Endothelial cell of umbilical vein (primary cell): ENCODE measurements at regions not wholly inside any gene's neighbourhood (a gene's known extent, or its start where the extent isn't known, plus 50 kb on each side); places are given as distances from the start of the nearest gene placed in this dataset.

ENCODE experiments used
- BruUV-seq: library from RNA; stranded (reverse); fragments of 400-500 nt; replicated peaks from 2 replicates; lab custom pipeline; 2021; lab: Mats Ljungman, UMichigan
- CTCF ChIA-PET: fragments of 300-600, 350-600 bp; sonication (Branson Sonifier 250); formaldehyde crosslinking; loops from one replicate; lab custom pipeline; 2021; ENCODE audit warnings: antibody characterized with exemption, inconsistent platforms; lab: Charles Lee
- POLR2A ChIA-PET: fragments of 300-600, 350-600 bp; sonication (Branson Sonifier 250); formaldehyde crosslinking; loops from one replicate; lab custom pipeline; 2021; ENCODE audit warnings: antibody characterized with exemption, inconsistent platforms; lab: Charles Lee
- DNase-seq: peaks from one replicate; pipeline ENCODE4 v3.0.0-alpha.2; 2011; ENCODE audit warnings: low read depth, low spot score
- FAIRE-seq: peaks from 2 replicates; lab custom pipeline; 2011; peaks lifted over from hg19 to GRCh38; lab: Jason Lieb, UNC
- H2AFZ ChIP-seq: 2 replicates; pipeline ENCODE4 v1.6.0; 2012; ENCODE audit warnings: low read depth, low read length, control low read depth, inconsistent platforms
- H3K27ac ChIP-seq: 2 replicates; pipeline ENCODE4 v1.5.1; 2011; ENCODE audit warnings: low read depth, mild to moderate bottlenecking, control low read depth, low read length, moderate library complexity; ENCODE audit not compliant: insufficient read depth
- H3K27me3 ChIP-seq, 2 experiments: 2 replicates each; pipeline versions ENCODE4 v1.6.0 to v1.6.1; 2011; ENCODE audit warnings: low read length in 2 of 2, mixed read lengths in 1 of 2; ENCODE audit not compliant: control insufficient read depth in 2 of 2, insufficient read depth in 2 of 2
- H3K36me3 ChIP-seq, 2 experiments: 2 replicates in 1 of 2; 3 replicates in 1 of 2; pipeline ENCODE4 v1.5.1; 2011; ENCODE audit warnings: low read length in 2 of 2, mild to moderate bottlenecking in 1 of 2, moderate library complexity in 1 of 2; ENCODE audit not compliant: control insufficient read depth in 2 of 2, insufficient read depth in 2 of 2; ENCODE audit errors: extremely low read depth in 1 of 2
- H3K4me1 ChIP-seq: 3 replicates; pipeline ENCODE4 v1.5.1; 2011; ENCODE audit warnings: mild to moderate bottlenecking, low read length; ENCODE audit not compliant: control insufficient read depth, insufficient read depth; ENCODE audit errors: extremely low read depth
- H3K4me2 ChIP-seq: 2 replicates; pipeline ENCODE4 v1.6.1; 2011; ENCODE audit warnings: low read length, control low read depth, mixed read lengths; ENCODE audit not compliant: insufficient read depth
- H3K4me3 ChIP-seq, 3 experiments: fragments of 200-600 bp in 1 of 3; sonication (generic), shearing (Covaris generic) in 1 of 3; replicated peaks in 1 of 3; 2 replicates each; pipeline ENCODE4 v1.5.1; 2011 to 2016; ENCODE audit warnings: control low read depth in 3 of 3, low read length in 3 of 3, mild to moderate bottlenecking in 2 of 3, inconsistent platforms in 1 of 3, low read depth in 1 of 3, moderate library complexity in 1 of 3; ENCODE audit not compliant: insufficient read depth in 1 of 3
- H3K79me2 ChIP-seq: 2 replicates; pipeline ENCODE4 v1.6.0; 2012; ENCODE audit warnings: low read length, inconsistent platforms; ENCODE audit not compliant: control insufficient read depth, insufficient read depth
- H3K9ac ChIP-seq: replicated peaks from 2 replicates; pipeline ENCODE3; 2011; ENCODE audit warnings: low read length, control low read depth; ENCODE audit not compliant: insufficient read depth; ENCODE audit errors: extremely low read depth
- H3K9me1 ChIP-seq: replicated peaks from 3 replicates; pipeline ENCODE4 v1.6.0; 2011; ENCODE audit warnings: mild to moderate bottlenecking, low read length; ENCODE audit not compliant: control insufficient read depth, insufficient read depth; ENCODE audit errors: extremely low read depth
- H3K9me3 ChIP-seq: replicated peaks from 2 replicates; pipeline ENCODE4 v1.5.1; 2012; ENCODE audit warnings: low read length, inconsistent platforms; ENCODE audit not compliant: control insufficient read depth, insufficient read depth
- H4K20me1 ChIP-seq: replicated peaks from 2 replicates; pipeline ENCODE3; 2011; ENCODE audit warnings: mild to moderate bottlenecking, low read length; ENCODE audit not compliant: control insufficient read depth, insufficient read depth; ENCODE audit errors: extremely low read depth
- CTCF ChIP-seq, 2 donors: IDR thresholded peaks; 1 replicate in 1 of 2; 2 replicates in 1 of 2; pipeline ENCODE4 v1.5.1; 2011; ENCODE audit warnings: low read length in 2 of 2, mild to moderate bottlenecking in 2 of 2, moderate library complexity in 2 of 2, control low read depth in 1 of 2, inconsistent platforms in 1 of 2, low read depth in 1 of 2; ENCODE audit not compliant: insufficient read depth in 1 of 2; ENCODE audit errors: extremely low read depth in 1 of 2
- FOS ChIP-seq: IDR thresholded peaks from 2 replicates; pipeline ENCODE4 v1.6.1; 2011; ENCODE audit warnings: mild to moderate bottlenecking, low read length, moderate library complexity, borderline replicate concordance; ENCODE audit not compliant: insufficient read depth
- GATA2 ChIP-seq: IDR thresholded peaks from 2 replicates; pipeline ENCODE4 v1.7.0; 2011; ENCODE audit warnings: low read depth, mild to moderate bottlenecking, moderate library complexity, mixed read lengths, low read length; ENCODE audit not compliant: insufficient read length, insufficient read depth
- JUN ChIP-seq: IDR thresholded peaks from 2 replicates; pipeline ENCODE4 v1.6.1; 2011; ENCODE audit warnings: borderline replicate concordance, low read depth; ENCODE audit not compliant: insufficient read length, insufficient read depth
- MYC ChIP-seq: IDR thresholded peaks from one replicate; pipeline ENCODE4 v1.6.1; 2011; ENCODE audit warnings: mild to moderate bottlenecking, low read depth, low read length
- POLR2A ChIP-seq: IDR thresholded peaks from 2 replicates; pipeline ENCODE4 v1.6.1; 2012; ENCODE audit warnings: low read depth, mild to moderate bottlenecking, control low read depth, low read length
- POLR2AphosphoS5 ChIP-seq: IDR thresholded peaks from 2 replicates; pipeline ENCODE4 v1.6.1; 2012; ENCODE audit warnings: low read depth, mild to moderate bottlenecking, control low read depth, low read length, moderate library complexity; ENCODE audit not compliant: insufficient read depth
- dilution Hi-C: fragments of 300-500 bp; cut with MboI; formaldehyde crosslinking; loops from one replicate; pipeline ENCODE4 v1.15.0; 2019; ENCODE audit warnings: low sequenced_read_pairs; ENCODE audit not compliant: extremely low pct_ligation_motif_present
- intact Hi-C: fragments of 100-400 bp; cut with micrococcal nuclease; formaldehyde crosslinking; loops from one replicate; pipeline ENCODE4 v1.10.0; 2022

- H3K36me3 ChIP-seq, result no peaks in the 10 kb centered on the region
- dilution Hi-C loops, result no loop called here
- H3K9ac ChIP-seq, result no peak overlapping the region
- no peak overlapping the region for H2AFZ ChIP-seq
- FAIRE-seq, result no peak
- POLR2A ChIA-PET, result no interaction called here
- H3K9me3 ChIP-seq, result peaks cover 2% of the 10 kb centered on the region
- no peak overlapping the region for H3K4me2 ChIP-seq
- intact Hi-C loops, result no loop called here
- no TSS peak for BruUV-seq
- TF ChIP-seq POLR2A (no peak), FOS (no peak), MYC (no peak), GATA2 (no peak), JUN (no peak), CTCF (IDR thresholded peaks at IDR 0.05; ENCODE audit: extremely low read depth in 1 of 2, insufficient read depth in 1 of 2, low read depth in 1 of 2, low read length in 2 of 2) (no peak), POLR2AphosphoS5 (no peak)
- H3K9me1 ChIP-seq, result no peaks in the 10 kb centered on the region
- H3K79me2 ChIP-seq, result no peaks in the 10 kb centered on the region
- DNase-seq, result no peak
- no peaks in the 10 kb centered on the region for H3K27me3 ChIP-seq
- no peak overlapping the region for H3K27ac ChIP-seq
- H3K4me3 ChIP-seq, result no peak overlapping the region
- no peaks in the 10 kb centered on the region for H4K20me1 ChIP-seq
- CTCF ChIA-PET, result no interaction called here
- H3K4me1 ChIP-seq, result no peaks in the 10 kb centered on the region
Observed at GRCh38 chr11:134667175-134667500, 255.1 kb upstream of the B3GAT1 start.
